ENCODE measurements at regions not wholly inside any gene's neighbourhood (a gene's known extent, or its start where the extent isn't known, plus 50 kb on each side); places are given as distances from the start of the nearest gene placed in this dataset.

DNA sequence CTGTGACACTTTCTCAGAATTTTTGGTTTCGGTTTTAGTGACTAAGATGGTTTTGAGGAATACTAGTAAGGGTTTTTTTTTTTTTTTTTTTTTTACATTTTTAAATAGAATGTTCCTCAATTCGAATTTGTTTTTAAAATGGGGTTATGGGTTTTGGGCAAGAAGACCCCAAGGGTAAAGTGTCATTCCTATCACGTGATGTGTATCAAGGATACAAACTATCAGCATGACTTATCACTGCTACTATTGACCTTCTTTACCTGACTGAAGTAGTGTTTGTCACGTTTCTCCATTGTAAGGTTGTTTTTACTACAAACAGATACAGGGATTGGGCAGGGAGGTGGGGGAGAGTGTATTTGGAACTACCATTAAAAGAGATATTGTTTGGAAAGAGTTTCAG is 781.1 kb upstream of the ADGRL4 start:
- Histone ChIP-seq H3K4me1 (no peaks in the 10 kb centered on the region), H3K36me3 (no peaks in the 10 kb centered on the region), H3K27me3 (no peaks in the 10 kb centered on the region), H3K27ac (no peak overlapping the region), H3K9me3 (no peaks in the 10 kb centered on the region), H3K4me3 (no peak overlapping the region)
- intact Hi-C loops (cut with DNase I) = no loop called here
- 58 to 59% methylated on average over 4 of the region's 4 CpGs for WGBS, 2 donors
- TF ChIP-seq CTCF (IDR thresholded peaks at IDR 0.05) = no peak
- no peak for TF ChIP-seq POLR2A (IDR thresholded peaks at IDR 0.05)
- DNase-seq = no peak

DNA sequence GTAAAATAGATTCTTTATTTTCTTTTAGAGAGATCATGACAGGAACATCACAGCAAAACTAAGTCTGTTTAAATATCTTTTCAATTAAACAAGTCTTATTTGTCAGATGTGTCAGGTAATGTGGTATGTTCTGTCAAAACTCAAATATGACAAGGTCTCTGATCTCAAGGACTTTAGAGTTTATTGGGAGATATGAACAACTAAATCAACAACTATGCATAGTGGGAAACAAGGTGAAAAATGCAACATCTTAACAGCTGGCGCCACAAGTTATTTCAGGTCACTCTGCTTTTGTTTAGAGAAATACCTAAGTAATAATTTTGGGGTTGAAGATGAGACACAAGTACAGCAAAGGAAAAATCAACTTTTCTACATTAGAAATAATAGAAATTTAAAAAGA is 779.4 kb upstream of the ADGRL4 start:
- Histone ChIP-seq H3K9me3 (no peaks in the 10 kb centered on the region), H3K36me3 (no peaks in the 10 kb centered on the region), H3K27me3 (no peaks in the 10 kb centered on the region), H3K27ac (no peak overlapping the region), H3K4me3 (no peak overlapping the region), H3K4me1 (no peaks in the 10 kb centered on the region)
- 70 to 81% methylated on average over 1 of the region's 1 CpG for WGBS, 2 donors
- TF ChIP-seq POLR2A (IDR thresholded peaks at IDR 0.05) (no peak), CTCF (IDR thresholded peaks at IDR 0.05) (no peak)
- intact Hi-C loops (cut with DNase I) = no loop called here
- no peak for DNase-seq

GRCh38 chr1:79785561-79785960 is 779.0 kb upstream of the ADGRL4 start:
- no peaks in the 10 kb centered on the region for H3K4me1 ChIP-seq
- no peak overlapping the region for H3K27ac ChIP-seq
- no peak for TF ChIP-seq CTCF (IDR thresholded peaks at IDR 0.05)
- TF ChIP-seq POLR2A (IDR thresholded peaks at IDR 0.05) = no peak
- H3K4me3 ChIP-seq = no peak overlapping the region
- 84 to 86% methylated on average over 4 of the region's 4 CpGs for WGBS, 2 donors
- H3K27me3 ChIP-seq = no peaks in the 10 kb centered on the region
- intact Hi-C loops (cut with DNase I) = no loop called here
- no peak for DNase-seq
- no peaks in the 10 kb centered on the region for H3K36me3 ChIP-seq
- no peaks in the 10 kb centered on the region for H3K9me3 ChIP-seq

GRCh38 chr1:79781261-79781660 is 774.7 kb upstream of the ADGRL4 start:
- WGBS, 2 donors = 53 to 63% methylated on average over 3 of the region's 3 CpGs
- no peaks in the 10 kb centered on the region for H3K36me3 ChIP-seq

DNA sequence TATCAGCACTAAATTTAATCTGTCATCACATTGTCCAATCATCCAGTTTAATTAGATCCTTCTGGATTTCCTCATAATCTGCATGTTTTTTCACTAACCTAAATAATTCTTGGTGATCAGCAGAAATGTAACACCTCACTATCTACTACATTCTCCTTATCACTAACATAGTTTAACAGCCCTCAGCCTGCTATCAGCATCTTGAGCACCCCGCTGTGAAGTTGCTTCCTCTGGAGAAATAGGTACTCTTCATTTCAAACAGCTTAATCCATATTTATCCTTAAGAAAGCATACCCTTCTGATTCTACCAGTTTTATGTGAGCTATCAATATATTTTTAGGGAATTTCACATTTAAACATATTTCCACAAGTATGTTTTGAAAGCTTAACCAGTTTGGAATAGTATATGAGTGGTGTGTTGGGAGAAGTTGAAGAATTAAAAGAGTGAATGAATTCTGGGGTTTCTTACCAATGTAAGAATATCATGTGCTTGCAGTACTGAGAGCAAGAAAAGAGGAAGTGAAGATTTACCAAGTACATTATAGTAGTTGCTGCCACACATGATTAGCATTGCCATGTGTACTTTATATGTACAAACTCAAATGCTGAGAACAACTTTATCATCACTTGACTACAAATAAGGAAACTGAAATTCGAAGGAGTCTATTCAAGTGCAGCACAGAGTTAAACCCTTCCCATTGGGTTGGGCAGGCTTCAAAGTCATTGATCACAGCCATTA is 771.1 kb upstream of the ADGRL4 start:
- intact Hi-C loops (cut with DNase I) = no loop called here
- no peak for DNase-seq
- 57 to 76% methylated on average over 2 of the region's 2 CpGs for WGBS, 2 donors
- H3K27me3 ChIP-seq = no peaks in the 10 kb centered on the region
- H3K27ac ChIP-seq = no peak overlapping the region
- H3K4me1 ChIP-seq = no peaks in the 10 kb centered on the region
- no peak for TF ChIP-seq CTCF (IDR thresholded peaks at IDR 0.05)
- no peak for TF ChIP-seq POLR2A (IDR thresholded peaks at IDR 0.05)
- H3K9me3 ChIP-seq = no peaks in the 10 kb centered on the region
- H3K4me3 ChIP-seq = no peak overlapping the region
- H3K36me3 ChIP-seq = no peaks in the 10 kb centered on the region

More at GRCh38 chr1:79781261-79781660, 774.7 kb upstream of the ADGRL4 start:
- no peaks in the 10 kb centered on the region for H3K9me3 ChIP-seq
- H3K4me3 ChIP-seq = no peak overlapping the region
- intact Hi-C loops (cut with DNase I) = no loop called here
- no peak for DNase-seq
- no peaks in the 10 kb centered on the region for H3K27me3 ChIP-seq
- H3K27ac ChIP-seq = no peak overlapping the region
- no peaks in the 10 kb centered on the region for H3K4me1 ChIP-seq
- TF ChIP-seq POLR2A (IDR thresholded peaks at IDR 0.05) = no peak
- TF ChIP-seq CTCF (IDR thresholded peaks at IDR 0.05) = no peak
